ENCODE measurements at regions not wholly inside any gene's neighbourhood (a gene's known extent, or its start where the extent isn't known, plus 50 kb on each side); places are given as distances from the start of the nearest gene placed in this dataset.

DNA sequence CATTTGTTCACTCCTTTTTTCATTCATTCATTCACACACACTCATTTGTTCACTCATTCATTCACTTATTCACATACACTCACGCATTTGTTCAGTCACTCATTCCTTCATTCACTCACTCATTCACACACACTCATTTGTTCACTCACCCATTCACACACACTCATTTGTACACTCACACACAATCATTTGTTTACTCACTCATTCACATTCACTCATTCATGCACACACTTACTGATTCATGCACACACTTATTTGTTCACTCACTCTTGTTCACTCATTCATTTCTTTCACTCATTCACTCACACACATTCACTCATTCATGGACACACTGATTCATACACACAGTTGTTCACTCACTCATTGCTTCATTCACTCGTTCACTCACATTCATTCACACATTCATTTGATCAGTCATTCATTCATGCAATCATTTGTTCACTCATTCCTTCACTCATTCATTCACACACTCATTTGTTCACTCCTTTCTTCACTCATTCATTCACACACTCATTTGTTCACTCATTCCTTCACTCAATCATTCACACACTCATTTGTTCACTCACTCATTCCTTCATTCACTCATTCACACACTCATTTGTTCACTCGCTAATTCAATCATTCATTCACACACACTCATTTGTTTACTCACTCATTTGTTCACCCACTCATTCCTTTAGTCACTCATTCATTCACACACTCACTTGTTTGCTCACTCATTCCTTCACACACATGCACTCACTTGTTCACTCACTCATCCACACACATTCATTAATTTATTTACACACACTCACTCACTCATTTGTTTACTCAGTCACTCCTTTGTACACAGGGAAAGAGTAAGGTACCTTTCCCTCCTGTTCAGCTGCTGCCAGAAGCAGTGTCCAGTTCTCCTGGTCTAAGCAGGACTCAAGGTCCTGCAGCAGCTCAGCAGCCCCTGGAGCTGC lies 50.7 kb upstream of the BHLHE23 start (continued):
- TF ChIP-seq, protein P1, sequence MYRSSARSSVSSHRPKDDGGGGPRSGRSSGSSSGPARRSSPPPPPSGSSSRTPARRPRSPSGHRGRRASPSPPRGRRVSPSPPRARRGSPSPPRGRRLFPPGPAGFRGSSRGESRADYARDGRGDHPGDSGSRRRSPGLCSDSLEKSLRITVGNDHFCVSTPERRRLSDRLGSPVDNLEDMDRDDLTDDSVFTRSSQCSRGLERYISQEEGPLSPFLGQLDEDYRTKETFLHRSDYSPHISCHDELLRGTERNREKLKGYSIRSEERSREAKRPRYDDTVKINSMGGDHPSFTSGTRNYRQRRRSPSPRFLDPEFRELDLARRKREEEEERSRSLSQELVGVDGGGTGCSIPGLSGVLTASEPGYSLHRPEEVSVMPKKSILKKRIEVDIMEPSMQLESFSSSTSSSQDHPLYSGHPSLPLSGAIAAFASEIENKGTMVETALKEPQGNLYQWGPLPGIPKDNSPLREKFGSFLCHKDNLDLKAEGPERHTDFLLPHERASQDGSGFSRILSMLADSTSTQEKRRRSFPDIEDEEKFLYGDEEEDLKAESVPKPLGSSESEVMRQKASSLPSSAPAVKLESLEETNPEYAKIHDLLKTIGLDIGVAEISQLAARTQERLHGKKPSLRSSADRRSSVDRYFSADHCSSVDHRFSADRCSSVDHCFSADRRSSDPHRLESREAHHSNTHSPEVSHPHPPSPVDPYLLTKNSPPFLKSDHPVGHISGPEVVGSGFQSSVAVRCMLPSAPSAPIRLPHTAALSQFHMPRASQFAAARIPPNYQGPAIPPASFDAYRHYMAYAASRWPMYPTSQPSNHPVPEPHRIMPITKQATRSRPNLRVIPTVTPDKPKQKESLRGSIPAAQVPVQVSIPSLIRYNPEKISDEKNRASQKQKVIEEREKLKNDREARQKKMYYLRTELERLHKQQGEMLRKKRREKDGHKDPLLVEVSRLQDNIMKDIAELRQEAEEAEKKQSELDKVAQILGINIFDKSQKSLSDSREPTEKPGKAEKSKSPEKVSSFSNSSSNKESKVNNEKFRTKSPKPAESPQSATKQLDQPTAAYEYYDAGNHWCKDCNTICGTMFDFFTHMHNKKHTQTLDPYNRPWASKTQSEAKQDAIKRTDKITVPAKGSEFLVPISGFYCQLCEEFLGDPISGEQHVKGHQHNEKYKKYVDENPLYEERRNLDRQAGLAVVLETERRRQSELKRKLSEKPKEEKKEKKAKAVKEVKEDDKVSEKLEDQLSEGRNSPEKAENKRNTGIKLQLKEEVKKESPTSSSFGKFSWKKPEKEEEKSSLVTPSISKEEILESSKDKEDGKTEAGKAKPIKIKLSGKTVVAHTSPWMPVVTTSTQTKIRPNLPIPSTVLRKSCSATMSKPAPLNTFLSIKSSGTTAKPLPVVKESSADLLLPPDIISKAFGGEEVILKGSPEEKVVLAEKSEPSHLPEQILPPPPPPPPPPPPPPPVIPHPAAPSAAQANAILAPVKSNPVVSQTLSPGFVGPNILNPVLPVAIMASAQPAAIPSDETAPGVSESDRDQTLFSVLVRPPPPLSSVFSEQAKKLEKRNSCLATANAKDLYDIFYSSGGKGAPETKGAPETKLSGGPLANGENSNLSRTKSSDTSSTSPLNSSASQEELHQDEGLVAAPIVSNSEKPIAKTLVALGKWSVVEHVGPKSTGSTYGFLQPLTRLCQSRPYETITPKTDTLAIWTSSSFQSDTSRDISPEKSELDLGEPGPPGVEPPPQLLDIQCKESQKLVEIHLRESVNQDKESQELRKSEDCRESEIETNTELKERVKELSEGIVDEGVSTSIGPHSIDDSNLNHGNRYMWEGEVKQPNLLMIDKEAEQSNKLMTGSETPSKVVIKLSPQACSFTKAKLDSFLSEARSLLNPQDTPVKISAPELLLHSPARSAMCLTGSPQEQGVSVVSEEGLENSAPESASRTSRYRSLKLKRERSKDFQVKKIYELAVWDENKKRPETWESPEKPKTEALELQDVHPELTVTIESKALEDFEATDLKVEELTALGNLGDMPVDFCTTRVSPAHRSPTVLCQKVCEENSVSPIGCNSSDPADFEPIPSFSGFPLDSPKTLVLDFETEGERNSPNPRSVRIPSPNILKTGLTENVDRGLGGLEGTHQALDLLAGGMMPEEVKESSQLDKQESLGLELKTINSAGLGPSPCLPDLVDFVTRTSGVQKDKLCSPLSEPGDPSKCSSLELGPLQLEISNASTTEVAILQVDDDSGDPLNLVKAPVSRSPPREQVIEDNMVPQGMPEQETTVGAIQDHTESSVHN (IDR thresholded peaks at IDR 0.05; ENCODE audit: borderline replicate concordance in 1 of 2, low read depth in 1 of 2), result peak in 1 of 2 experiments; percentile 82; a peak in 1 of 4 replicates
- TF ChIP-seq PHF20 (IDR thresholded peaks at IDR 0.05; ENCODE audit: partially characterized antibody) (peak; percentile 56), NFRKB (IDR thresholded peaks at IDR 0.05; ENCODE audit: low read depth) (peak; percentile 69; the same call in 1 of the 2 replicates), SMARCA5 (IDR thresholded peaks at IDR 0.05) (peak; percentile 52; the same call in 1 of the 2 replicates), RAD51 (IDR thresholded peaks at IDR 0.05; ENCODE audit: borderline replicate concordance, low read depth) (no peak)
- TF ChIP-seq, protein P2, sequence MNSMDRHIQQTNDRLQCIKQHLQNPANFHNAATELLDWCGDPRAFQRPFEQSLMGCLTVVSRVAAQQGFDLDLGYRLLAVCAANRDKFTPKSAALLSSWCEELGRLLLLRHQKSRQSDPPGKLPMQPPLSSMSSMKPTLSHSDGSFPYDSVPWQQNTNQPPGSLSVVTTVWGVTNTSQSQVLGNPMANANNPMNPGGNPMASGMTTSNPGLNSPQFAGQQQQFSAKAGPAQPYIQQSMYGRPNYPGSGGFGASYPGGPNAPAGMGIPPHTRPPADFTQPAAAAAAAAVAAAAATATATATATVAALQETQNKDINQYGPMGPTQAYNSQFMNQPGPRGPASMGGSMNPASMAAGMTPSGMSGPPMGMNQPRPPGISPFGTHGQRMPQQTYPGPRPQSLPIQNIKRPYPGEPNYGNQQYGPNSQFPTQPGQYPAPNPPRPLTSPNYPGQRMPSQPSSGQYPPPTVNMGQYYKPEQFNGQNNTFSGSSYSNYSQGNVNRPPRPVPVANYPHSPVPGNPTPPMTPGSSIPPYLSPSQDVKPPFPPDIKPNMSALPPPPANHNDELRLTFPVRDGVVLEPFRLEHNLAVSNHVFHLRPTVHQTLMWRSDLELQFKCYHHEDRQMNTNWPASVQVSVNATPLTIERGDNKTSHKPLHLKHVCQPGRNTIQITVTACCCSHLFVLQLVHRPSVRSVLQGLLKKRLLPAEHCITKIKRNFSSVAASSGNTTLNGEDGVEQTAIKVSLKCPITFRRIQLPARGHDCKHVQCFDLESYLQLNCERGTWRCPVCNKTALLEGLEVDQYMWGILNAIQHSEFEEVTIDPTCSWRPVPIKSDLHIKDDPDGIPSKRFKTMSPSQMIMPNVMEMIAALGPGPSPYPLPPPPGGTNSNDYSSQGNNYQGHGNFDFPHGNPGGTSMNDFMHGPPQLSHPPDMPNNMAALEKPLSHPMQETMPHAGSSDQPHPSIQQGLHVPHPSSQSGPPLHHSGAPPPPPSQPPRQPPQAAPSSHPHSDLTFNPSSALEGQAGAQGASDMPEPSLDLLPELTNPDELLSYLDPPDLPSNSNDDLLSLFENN (IDR thresholded peaks at IDR 0.05; ENCODE audit: low read depth in 2 of 2, low read length in 2 of 2), result no peak
- TF ChIP-seq, protein P3, sequence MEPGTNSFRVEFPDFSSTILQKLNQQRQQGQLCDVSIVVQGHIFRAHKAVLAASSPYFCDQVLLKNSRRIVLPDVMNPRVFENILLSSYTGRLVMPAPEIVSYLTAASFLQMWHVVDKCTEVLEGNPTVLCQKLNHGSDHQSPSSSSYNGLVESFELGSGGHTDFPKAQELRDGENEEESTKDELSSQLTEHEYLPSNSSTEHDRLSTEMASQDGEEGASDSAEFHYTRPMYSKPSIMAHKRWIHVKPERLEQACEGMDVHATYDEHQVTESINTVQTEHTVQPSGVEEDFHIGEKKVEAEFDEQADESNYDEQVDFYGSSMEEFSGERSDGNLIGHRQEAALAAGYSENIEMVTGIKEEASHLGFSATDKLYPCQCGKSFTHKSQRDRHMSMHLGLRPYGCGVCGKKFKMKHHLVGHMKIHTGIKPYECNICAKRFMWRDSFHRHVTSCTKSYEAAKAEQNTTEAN (CRISPR knock-in tag; IDR thresholded peaks at IDR 0.05), result peak; percentile 97
- TF ChIP-seq, protein P4, sequence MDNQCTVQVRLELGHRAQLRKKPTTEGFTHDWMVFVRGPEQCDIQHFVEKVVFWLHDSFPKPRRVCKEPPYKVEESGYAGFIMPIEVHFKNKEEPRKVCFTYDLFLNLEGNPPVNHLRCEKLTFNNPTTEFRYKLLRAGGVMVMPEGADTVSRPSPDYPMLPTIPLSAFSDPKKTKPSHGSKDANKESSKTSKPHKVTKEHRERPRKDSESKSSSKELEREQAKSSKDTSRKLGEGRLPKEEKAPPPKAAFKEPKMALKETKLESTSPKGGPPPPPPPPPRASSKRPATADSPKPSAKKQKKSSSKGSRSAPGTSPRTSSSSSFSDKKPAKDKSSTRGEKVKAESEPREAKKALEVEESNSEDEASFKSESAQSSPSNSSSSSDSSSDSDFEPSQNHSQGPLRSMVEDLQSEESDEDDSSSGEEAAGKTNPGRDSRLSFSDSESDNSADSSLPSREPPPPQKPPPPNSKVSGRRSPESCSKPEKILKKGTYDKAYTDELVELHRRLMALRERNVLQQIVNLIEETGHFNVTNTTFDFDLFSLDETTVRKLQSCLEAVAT (IDR thresholded peaks at IDR 0.05), result peak in 1 of 2 experiments; percentile 53; a peak in 1 of 4 replicates

Data from K562 (cell line).